Erythroblast (primary cell): ENCODE measurements at regions not wholly inside any gene's neighbourhood (a gene's known extent, or its start where the extent isn't known, plus 50 kb on each side); places are given as distances from the start of the nearest gene placed in this dataset.
"Not testable (repeated sequence)": the region's sequence is repeated elsewhere in the genome, so short reads cannot be mapped to it uniquely, and the experiment has no call there.

Experiments used
- GATA1 ChIP-seq: IDR thresholded peaks from 2 replicates; pipeline ENCODE4 v1.6.1; 2011; ENCODE audit warnings: low read depth, mild to moderate bottlenecking, control low read depth, low read length, moderate library complexity
- POLR2A ChIP-seq: IDR thresholded peaks from 2 replicates; pipeline ENCODE4 v1.6.1; 2011; ENCODE audit warnings: mild to moderate bottlenecking, low read length

DNA sequence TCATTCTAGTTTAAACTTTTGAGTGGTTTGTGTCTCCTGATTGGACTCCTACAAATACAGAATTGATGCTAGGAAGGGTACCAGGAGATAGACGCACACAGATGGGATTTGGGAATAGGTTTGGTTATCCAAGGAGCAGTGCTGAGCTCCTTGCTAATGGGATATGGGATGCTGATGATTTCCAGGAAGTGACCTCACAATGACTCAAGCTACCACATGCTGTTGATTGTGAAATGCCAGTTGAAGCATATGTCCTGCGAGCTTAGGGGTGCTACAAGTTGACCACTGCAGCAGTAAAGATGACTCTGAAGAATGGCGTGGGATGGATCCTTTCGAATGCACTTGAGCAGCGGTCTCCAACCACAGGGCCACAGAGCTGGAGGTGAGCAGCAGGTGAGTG, 343.2 kb downstream of the ZNF37A start:
- not testable (repeated sequence) for TF ChIP-seq POLR2A, GATA1
